ENCODE measurements at regions not wholly inside any gene's neighbourhood (a gene's known extent, or its start where the extent isn't known, plus 50 kb on each side); places are given as distances from the start of the nearest gene placed in this dataset.

DNA sequence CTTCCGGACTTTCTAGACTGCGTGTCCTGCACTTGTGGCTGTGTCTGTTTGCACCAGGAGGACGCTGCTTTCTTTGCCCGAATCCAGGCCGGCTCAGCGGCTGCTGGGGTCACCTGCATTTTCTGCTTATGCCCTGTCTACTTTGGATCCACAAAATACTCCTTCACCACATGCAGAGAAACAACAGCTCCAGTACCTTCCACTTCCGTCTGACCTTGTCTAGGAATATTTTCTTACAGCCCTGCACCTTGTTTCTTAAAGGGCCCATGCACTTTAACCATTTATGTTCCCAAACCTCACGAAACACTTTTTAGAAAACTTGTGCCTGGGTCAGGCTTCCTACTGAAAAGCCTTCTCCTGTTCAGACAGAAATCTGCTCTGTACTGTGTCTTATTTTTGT is 129.4 kb upstream of the NCK2 start:
- TF ChIP-seq POLR2AphosphoS5 (IDR thresholded peaks at IDR 0.05; ENCODE audit: low read depth, low read length): no peak
- no peak for TF ChIP-seq POLR2A (IDR thresholded peaks at IDR 0.05; ENCODE audit: low read depth, low read length)
